IMR-90 (cell line): ENCODE measurements at regions not wholly inside any gene's neighbourhood (a gene's known extent, or its start where the extent isn't known, plus 50 kb on each side); places are given as distances from the start of the nearest gene placed in this dataset.

ENCODE experiments used
- ATAC-seq: fragments of 200-7000 bp; cut with Tn5 transposase; 2 replicates; pipeline ENCODE4 v1.9.1; 2020; ENCODE audit warnings: low read depth, mild to moderate bottlenecking, moderate library complexity
- BruUV-seq: library from RNA; stranded (reverse); fragments of 400-500 nt; replicated peaks from 2 replicates; lab custom pipeline; 2021; lab: Mats Ljungman, UMichigan
- CTCF ChIA-PET: fragments of 300-600 bp; formaldehyde crosslinking; extraction: SDS; loops from one replicate; lab custom pipeline; 2021; ENCODE audit warnings: antibody characterized with exemption; lab: Yijun Ruan, JAX
- POLR2A ChIA-PET: fragments of 300-600 bp; sonication (Branson Sonifier 250); formaldehyde crosslinking; loops from one replicate; lab custom pipeline; 2022; ENCODE audit warnings: antibody characterized with exemption; ENCODE audit not compliant: unreplicated experiment; lab: Charles Lee
- DNase-seq: peaks from one replicate; pipeline ENCODE4 v3.0.0; 2013
- H2AFZ ChIP-seq: replicated peaks from 2 replicates; pipeline ENCODE3; 2013; ENCODE audit warnings: low read length, mild to moderate bottlenecking; ENCODE audit not compliant: poor library complexity
- H2AK5ac ChIP-seq: 2 replicates; pipeline ENCODE4 v1.6.1; 2013; ENCODE audit warnings: low read depth, low read length, inconsistent platforms
- H2AK9ac ChIP-seq: replicated peaks from 2 replicates; pipeline ENCODE3; 2013; ENCODE audit warnings: mild to moderate bottlenecking, low read depth, low read length, moderate library complexity; ENCODE audit not compliant: poor library complexity
- H2BK120ac ChIP-seq: 2 replicates; pipeline ENCODE4 v1.6.1; 2013; ENCODE audit warnings: low read depth, low read length, inconsistent platforms
- H2BK15ac ChIP-seq: 3 replicates; pipeline ENCODE4 v1.6.1; 2013; ENCODE audit warnings: low read depth, low read length, inconsistent platforms
- H2BK20ac ChIP-seq: 2 replicates; pipeline ENCODE4 v1.6.1; 2013; ENCODE audit warnings: low read depth, mild to moderate bottlenecking, inconsistent platforms, low read length, moderate library complexity
- H2BK5ac ChIP-seq: 2 replicates; pipeline ENCODE4 v1.6.1; 2013; ENCODE audit warnings: mild to moderate bottlenecking, low read depth, low read length, inconsistent platforms; ENCODE audit not compliant: poor library complexity, severe bottlenecking
- H3K14ac ChIP-seq: replicated peaks from 2 replicates; pipeline ENCODE4 v1.6.1; 2013; ENCODE audit warnings: low read depth, low read length, inconsistent platforms
- H3K18ac ChIP-seq: 2 replicates; pipeline ENCODE4 v1.6.1; 2013; ENCODE audit warnings: low read depth, low read length, control low read depth
- H3K23ac ChIP-seq: 2 replicates; pipeline ENCODE4 v1.6.1; 2013; ENCODE audit warnings: low read depth, low read length, inconsistent platforms
- H3K27ac ChIP-seq: 2 replicates; pipeline ENCODE4 v1.5.1; 2013; ENCODE audit warnings: mild to moderate bottlenecking, control low read depth, low read length; ENCODE audit not compliant: insufficient read depth
- H3K27me3 ChIP-seq: 2 replicates; pipeline ENCODE4 v1.6.1; 2013; ENCODE audit warnings: low read length; ENCODE audit not compliant: control insufficient read depth, insufficient read depth
- H3K36me3 ChIP-seq: 2 replicates; pipeline ENCODE4 v1.6.1; 2013; ENCODE audit warnings: low read length, mixed read lengths; ENCODE audit not compliant: control insufficient read depth, insufficient read depth
- H3K4ac ChIP-seq: 2 replicates; pipeline ENCODE4 v1.6.1; 2013; ENCODE audit warnings: low read depth, low read length, inconsistent platforms
- H3K4me1 ChIP-seq: 2 replicates; pipeline ENCODE4 v1.6.1; 2013; ENCODE audit warnings: low read length, mixed read lengths; ENCODE audit not compliant: control insufficient read depth, insufficient read depth
- H3K4me2 ChIP-seq: 2 replicates; pipeline ENCODE4 v1.6.1; 2013; ENCODE audit warnings: low read depth, mild to moderate bottlenecking, control low read depth, low read length, moderate library complexity
- H3K4me3 ChIP-seq: 2 replicates; pipeline ENCODE4 v1.5.1; 2013; ENCODE audit warnings: low read depth, mild to moderate bottlenecking, control low read depth, low read length, moderate library complexity; ENCODE audit not compliant: insufficient read depth
- H3K56ac ChIP-seq: 2 replicates; pipeline ENCODE4 v1.6.1; 2013; ENCODE audit warnings: low read length, inconsistent platforms; ENCODE audit not compliant: insufficient read depth; ENCODE audit errors: extremely low read depth
- H3K79me1 ChIP-seq, 2 experiments: 2 replicates each; pipeline ENCODE4 v1.6.1; 2013; ENCODE audit warnings: low read length in 2 of 2, inconsistent platforms in 1 of 2, low read depth in 1 of 2
- H3K9ac ChIP-seq: 2 replicates; pipeline ENCODE4 v1.6.1; 2013; ENCODE audit warnings: low read depth, low read length, control low read depth
- H3K9me1 ChIP-seq: 2 replicates; pipeline ENCODE4 v1.6.1; 2013; ENCODE audit warnings: low read length, inconsistent platforms; ENCODE audit not compliant: insufficient read depth
- H3K9me3 ChIP-seq: 2 replicates; pipeline ENCODE4 v1.6.1; 2013; ENCODE audit warnings: low read length; ENCODE audit not compliant: control insufficient read depth, insufficient read depth
- H4K20me1 ChIP-seq: 2 replicates; pipeline ENCODE4 v1.6.1; 2013; ENCODE audit warnings: low read length, inconsistent platforms; ENCODE audit not compliant: insufficient read depth
- H4K5ac ChIP-seq: 2 replicates; pipeline ENCODE4 v1.6.1; 2013; ENCODE audit warnings: mild to moderate bottlenecking, low read depth, low read length, control low read depth
- H4K8ac ChIP-seq, 2 experiments: 2 replicates each; pipeline ENCODE4 v1.6.1; 2013; ENCODE audit warnings: low read depth in 2 of 2, low read length in 2 of 2, control low read depth in 1 of 2, inconsistent platforms in 1 of 2
- H4K91ac ChIP-seq: 2 replicates; pipeline ENCODE4 v1.6.1; 2013; ENCODE audit warnings: low read depth, low read length, inconsistent platforms; ENCODE audit not compliant: insufficient read depth
- BHLHE40 ChIP-seq: fragments of 150-350 bp; IDR thresholded peaks from 2 replicates; pipeline ENCODE4 v1.6.1; 2016; ENCODE audit warnings: mild to moderate bottlenecking, low read depth, low read length
- CEBPB ChIP-seq: IDR thresholded peaks from 2 replicates; pipeline ENCODE4 v1.6.1; 2012; ENCODE audit warnings: low read depth, low read length, improper control_type of control experiment
- CHD1 ChIP-seq: IDR thresholded peaks from 2 replicates; pipeline ENCODE4 v1.6.1; 2012; ENCODE audit warnings: low read depth, low read length, improper control_type of control experiment
- FOS ChIP-seq: fragments of 150-350 bp; IDR thresholded peaks from 2 replicates; pipeline ENCODE4 v1.6.1; 2016; ENCODE audit warnings: low read depth, low read length
- MAFK ChIP-seq: IDR thresholded peaks from 2 replicates; pipeline ENCODE4 v1.6.1; 2012; ENCODE audit warnings: low read depth, low read length, improper control_type of control experiment
- MAZ ChIP-seq: IDR thresholded peaks from 2 replicates; pipeline ENCODE4 v1.6.1; 2012; ENCODE audit warnings: low read depth, mild to moderate bottlenecking, low read length, improper control_type of control experiment, moderate library complexity, borderline replicate concordance
- MXI1 ChIP-seq: IDR thresholded peaks from 2 replicates; pipeline ENCODE4 v1.6.1; 2012; ENCODE audit warnings: low read depth, mild to moderate bottlenecking, low read length, moderate library complexity, borderline replicate concordance
- NFE2L2 ChIP-seq: fragments of 150-350 bp; IDR thresholded peaks from 2 replicates; pipeline ENCODE4 v1.6.1; 2016; ENCODE audit warnings: low read depth, mild to moderate bottlenecking, low read length
- POLR2A ChIP-seq: IDR thresholded peaks from 2 replicates; pipeline ENCODE4 v1.6.1; 2012; ENCODE audit warnings: mild to moderate bottlenecking, low read depth, low read length
- RAD21 ChIP-seq: IDR thresholded peaks from 2 replicates; pipeline ENCODE4 v1.6.1; 2012; ENCODE audit warnings: low read length, improper control_type of control experiment
- RCOR1 ChIP-seq: IDR thresholded peaks from 2 replicates; pipeline ENCODE4 v1.6.1; 2012; ENCODE audit warnings: mild to moderate bottlenecking, low read length, improper control_type of control experiment; ENCODE audit not compliant: insufficient replicate concordance
- RFX5 ChIP-seq: IDR thresholded peaks from 2 replicates; pipeline ENCODE4 v1.8.0; 2012; ENCODE audit warnings: low read depth, mild to moderate bottlenecking, low read length, moderate library complexity
- SMC3 ChIP-seq: fragments of 150-350 bp; IDR thresholded peaks from 2 replicates; pipeline ENCODE4 v1.6.1; 2016; ENCODE audit warnings: low read depth, mild to moderate bottlenecking, antibody characterized with exemption, low read length, moderate library complexity
- WGBS, 2 experiments: methylation state at CpG; one replicate each; pipeline versions ENCODE4 v1.1.5 to v1.1.7; 2013; ENCODE audit warnings: missing lambda C conversion rate in 2 of 2; ENCODE audit not compliant: insufficient read length in 1 of 2; ENCODE audit errors: extremely low coverage in 2 of 2; 5-methylcytosine and 5-hydroxymethylcytosine counted together
- dilution Hi-C: fragments of 300-500 bp; cut with HindIII; formaldehyde crosslinking; loops from one replicate; pipeline ENCODE4 v1.14.3; 2018; ENCODE audit warnings: low sequenced_read_pairs; ENCODE audit not compliant: unreplicated experiment
- in situ Hi-C: fragments of 300-500 bp; cut with MboI; formaldehyde crosslinking; loops from 3 replicates; pipeline ENCODE4 v1.14.3; 2019; ENCODE audit warnings: low sequenced_read_pairs, inconsistent platforms, mixed read lengths
- intact Hi-C: fragments of 100-400 bp; cut with micrococcal nuclease; formaldehyde crosslinking; loops from 2 replicates; pipeline ENCODE4 v1.10.0; 2022
- TF ChIP-seq, protein P1 (sequence below): conservative IDR thresholded peaks from 2 replicates; pipeline ENCODE4 v1.5.1; 2012; ENCODE audit warnings: mild to moderate bottlenecking, low read depth, low read length, improper control_type of control experiment
- TF ChIP-seq, protein P2 (sequence below): fragments of 150-350 bp; IDR thresholded peaks from 2 replicates; pipeline ENCODE4 v1.6.1; 2016; ENCODE audit warnings: low read depth, mild to moderate bottlenecking, low read length, moderate library complexity, borderline replicate concordance
- TF ChIP-seq, protein P3 (sequence below): fragments of 150-350 bp; IDR thresholded peaks from 2 replicates; pipeline ENCODE4 v1.6.1; 2017; ENCODE audit warnings: mild to moderate bottlenecking, antibody characterized with exemption, low read length, low read depth

DNA sequence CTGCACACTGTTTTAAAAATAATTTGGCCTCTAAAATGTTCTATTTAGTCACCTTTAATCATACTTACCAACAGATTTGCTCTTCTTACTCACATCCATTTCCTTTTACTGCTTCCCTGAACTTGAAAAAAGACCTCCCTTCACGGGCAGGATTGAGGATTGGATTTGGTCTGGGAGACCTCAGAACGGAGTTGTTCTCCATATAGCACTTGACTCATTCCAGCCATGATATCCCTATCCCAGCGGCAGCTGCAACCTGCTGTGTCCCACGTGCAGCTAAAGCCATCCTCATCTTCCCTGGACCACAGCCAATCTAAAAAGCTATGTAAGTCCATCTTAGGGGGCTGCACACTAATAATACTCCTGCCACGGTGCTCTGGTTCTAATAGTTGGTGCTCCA lies 97.0 kb upstream of the PTPRM start:
- 57% methylated on average over 1 of the region's 5 CpGs; no CpG with 5 or more reads in 1 of the 2 experiments for WGBS, 2 experiments
- TF ChIP-seq MXI1, result no peak
- TF ChIP-seq RAD21, result no peak
- TF ChIP-seq, protein P1, sequence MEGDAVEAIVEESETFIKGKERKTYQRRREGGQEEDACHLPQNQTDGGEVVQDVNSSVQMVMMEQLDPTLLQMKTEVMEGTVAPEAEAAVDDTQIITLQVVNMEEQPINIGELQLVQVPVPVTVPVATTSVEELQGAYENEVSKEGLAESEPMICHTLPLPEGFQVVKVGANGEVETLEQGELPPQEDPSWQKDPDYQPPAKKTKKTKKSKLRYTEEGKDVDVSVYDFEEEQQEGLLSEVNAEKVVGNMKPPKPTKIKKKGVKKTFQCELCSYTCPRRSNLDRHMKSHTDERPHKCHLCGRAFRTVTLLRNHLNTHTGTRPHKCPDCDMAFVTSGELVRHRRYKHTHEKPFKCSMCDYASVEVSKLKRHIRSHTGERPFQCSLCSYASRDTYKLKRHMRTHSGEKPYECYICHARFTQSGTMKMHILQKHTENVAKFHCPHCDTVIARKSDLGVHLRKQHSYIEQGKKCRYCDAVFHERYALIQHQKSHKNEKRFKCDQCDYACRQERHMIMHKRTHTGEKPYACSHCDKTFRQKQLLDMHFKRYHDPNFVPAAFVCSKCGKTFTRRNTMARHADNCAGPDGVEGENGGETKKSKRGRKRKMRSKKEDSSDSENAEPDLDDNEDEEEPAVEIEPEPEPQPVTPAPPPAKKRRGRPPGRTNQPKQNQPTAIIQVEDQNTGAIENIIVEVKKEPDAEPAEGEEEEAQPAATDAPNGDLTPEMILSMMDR, result no peak
- TF ChIP-seq, protein P2, sequence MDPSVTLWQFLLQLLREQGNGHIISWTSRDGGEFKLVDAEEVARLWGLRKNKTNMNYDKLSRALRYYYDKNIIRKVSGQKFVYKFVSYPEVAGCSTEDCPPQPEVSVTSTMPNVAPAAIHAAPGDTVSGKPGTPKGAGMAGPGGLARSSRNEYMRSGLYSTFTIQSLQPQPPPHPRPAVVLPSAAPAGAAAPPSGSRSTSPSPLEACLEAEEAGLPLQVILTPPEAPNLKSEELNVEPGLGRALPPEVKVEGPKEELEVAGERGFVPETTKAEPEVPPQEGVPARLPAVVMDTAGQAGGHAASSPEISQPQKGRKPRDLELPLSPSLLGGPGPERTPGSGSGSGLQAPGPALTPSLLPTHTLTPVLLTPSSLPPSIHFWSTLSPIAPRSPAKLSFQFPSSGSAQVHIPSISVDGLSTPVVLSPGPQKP, result no peak
- no peak for TF ChIP-seq CHD1
- no peak for TF ChIP-seq MAZ
- TF ChIP-seq SMC3, result no peak
- TF ChIP-seq MAFK, result no peak
- TF ChIP-seq NFE2L2, result no peak
- TF ChIP-seq CEBPB, result no peak
- TF ChIP-seq POLR2A, result no peak
- TF ChIP-seq RFX5, result no peak
- no peak for TF ChIP-seq FOS
- TF ChIP-seq BHLHE40, result no peak
- TF ChIP-seq, protein P3, sequence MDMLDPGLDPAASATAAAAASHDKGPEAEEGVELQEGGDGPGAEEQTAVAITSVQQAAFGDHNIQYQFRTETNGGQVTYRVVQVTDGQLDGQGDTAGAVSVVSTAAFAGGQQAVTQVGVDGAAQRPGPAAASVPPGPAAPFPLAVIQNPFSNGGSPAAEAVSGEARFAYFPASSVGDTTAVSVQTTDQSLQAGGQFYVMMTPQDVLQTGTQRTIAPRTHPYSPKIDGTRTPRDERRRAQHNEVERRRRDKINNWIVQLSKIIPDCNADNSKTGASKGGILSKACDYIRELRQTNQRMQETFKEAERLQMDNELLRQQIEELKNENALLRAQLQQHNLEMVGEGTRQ, result no peak
- no peak for TF ChIP-seq RCOR1
- H3K14ac ChIP-seq, result no peak overlapping the region
- no peak overlapping the region for H3K9ac ChIP-seq
- DNase-seq (no peak), ATAC-seq (no peak)
- H3K79me1 ChIP-seq, result no peaks in the 10 kb centered on the region
- H3K4me1 ChIP-seq, result no peaks in the 10 kb centered on the region
- no peak overlapping the region for H2AK9ac ChIP-seq
- no peak overlapping the region for H2BK5ac ChIP-seq
- no peaks in the 10 kb centered on the region for H3K36me3 ChIP-seq
- H4K20me1 ChIP-seq, result no peaks in the 10 kb centered on the region
- H3K4ac ChIP-seq, result no peak overlapping the region
- no peak overlapping the region for H2AFZ ChIP-seq
- no peaks in the 10 kb centered on the region for H3K9me1 ChIP-seq
- H3K27me3 ChIP-seq, result peaks cover 5% of the 10 kb centered on the region
- in situ Hi-C loops, result no loop called here
- H3K4me3 ChIP-seq, result no peak overlapping the region
- no peak overlapping the region for H2BK120ac ChIP-seq
- ChIA-PET POLR2A (interaction anchor here (0.5 kb wide), 1 partner anchor 1648 kb away, joined by 3 read pairs; no protein-coding TSS in a partner anchor), CTCF (no interaction called here)
- intact Hi-C loops, result no loop called here
- no peak overlapping the region for H2BK20ac ChIP-seq
- no peak overlapping the region for H2BK15ac ChIP-seq
- H3K9me3 ChIP-seq, result no peaks in the 10 kb centered on the region
- H4K8ac ChIP-seq, result no peak overlapping the region
- H3K18ac ChIP-seq, result no peak overlapping the region
- no peak overlapping the region for H2AK5ac ChIP-seq
- no peak overlapping the region for H4K5ac ChIP-seq
- no peak overlapping the region for H3K4me2 ChIP-seq
- no peak overlapping the region for H3K27ac ChIP-seq
- dilution Hi-C loops, result no loop called here
- H3K56ac ChIP-seq, result no peak overlapping the region
- H3K23ac ChIP-seq, result no peak overlapping the region
- no TSS peak for BruUV-seq
- no peak overlapping the region for H4K91ac ChIP-seq
